EH (cell line): ENCODE measurements at regions not wholly inside any gene's neighbourhood (a gene's known extent, or its start where the extent isn't known, plus 50 kb on each side); places are given as distances from the start of the nearest gene placed in this dataset.

Experiments
- DNase-seq: peaks from one replicate; pipeline ENCODE4 v3.0.0-alpha.2; 2015; ENCODE audit warnings: low read depth

DNA sequence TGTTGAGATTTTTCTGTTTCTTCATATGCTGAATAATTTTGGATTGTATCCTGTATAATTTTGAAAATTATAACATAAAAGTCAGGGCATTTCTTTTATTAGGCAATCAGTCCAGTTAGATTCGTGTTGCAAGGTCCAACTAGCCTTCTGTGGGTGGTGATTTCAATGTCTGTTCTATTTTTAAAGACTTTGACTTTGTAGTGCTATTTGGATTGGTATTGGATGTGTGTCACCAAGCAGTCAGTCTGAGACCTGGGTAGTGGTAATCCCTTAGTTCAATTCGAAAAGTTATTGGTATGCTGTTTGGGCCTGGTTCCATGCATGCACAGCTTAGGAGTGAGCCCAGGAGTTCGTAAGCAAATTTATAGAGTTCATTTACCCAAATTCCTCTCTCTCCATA, 82.2 kb downstream of the EPDR1 start:
- no peak for DNase-seq

DNA sequence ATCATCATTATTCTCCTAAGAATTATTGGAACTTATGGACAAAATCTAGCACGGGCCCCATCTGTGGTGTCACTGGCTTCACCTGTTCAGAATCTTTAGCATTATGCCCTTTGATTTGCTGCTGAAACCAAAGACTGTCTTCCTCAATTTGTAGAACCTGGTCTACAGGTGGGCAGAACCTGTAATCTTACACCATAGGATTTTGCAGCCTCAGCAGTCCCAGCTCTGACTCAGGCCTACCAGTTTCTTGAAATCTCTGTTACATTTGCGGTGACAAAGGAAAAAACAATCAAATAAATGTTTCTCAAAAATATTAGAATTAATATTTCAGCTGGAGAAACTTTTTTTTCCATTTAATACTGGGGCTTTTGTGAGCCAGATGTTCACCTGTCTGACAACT, 86.1 kb downstream of the EPDR1 start:
- DNase-seq, result no peak

DNA sequence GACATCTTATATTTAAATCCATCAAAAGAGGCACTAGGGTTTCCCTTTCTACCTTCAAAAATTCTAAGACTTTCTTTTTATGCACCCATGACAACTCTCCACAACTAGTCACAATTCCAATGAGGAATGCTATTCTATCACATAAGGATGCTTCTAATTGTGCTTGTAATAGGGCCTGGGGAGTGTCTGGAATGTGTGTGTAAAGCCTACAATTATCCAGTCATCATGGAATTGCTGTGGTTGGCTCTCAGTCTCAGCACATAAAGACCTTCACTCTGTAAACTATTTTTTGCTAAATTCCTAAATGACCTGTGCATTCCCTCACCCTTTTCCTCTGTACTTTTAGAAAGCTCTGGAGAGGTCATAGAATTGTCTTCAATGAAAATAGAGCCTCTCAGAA, 86.7 kb downstream of the EPDR1 start:
- no peak for DNase-seq

DNA sequence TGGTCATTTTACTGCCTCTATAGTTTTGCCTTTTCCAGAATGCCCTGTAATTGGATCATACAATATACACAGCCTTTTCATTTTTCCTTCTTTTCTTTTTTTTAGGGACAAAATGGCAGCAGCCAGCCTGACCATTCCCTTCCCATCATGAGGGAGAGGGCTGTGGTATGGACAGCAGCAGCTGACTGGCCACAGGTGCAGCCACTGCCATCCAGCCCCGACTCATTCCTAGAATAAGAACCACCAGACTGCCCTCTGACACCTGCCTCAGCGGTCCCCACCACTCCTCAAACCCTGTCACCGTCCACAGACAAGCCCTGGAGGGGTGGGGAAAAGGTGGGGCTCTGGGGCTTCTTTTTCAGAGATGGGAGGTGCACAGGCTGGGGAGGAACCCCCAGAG, 92.8 kb downstream of the EPDR1 start:
- DNase-seq, result no peak

DNA sequence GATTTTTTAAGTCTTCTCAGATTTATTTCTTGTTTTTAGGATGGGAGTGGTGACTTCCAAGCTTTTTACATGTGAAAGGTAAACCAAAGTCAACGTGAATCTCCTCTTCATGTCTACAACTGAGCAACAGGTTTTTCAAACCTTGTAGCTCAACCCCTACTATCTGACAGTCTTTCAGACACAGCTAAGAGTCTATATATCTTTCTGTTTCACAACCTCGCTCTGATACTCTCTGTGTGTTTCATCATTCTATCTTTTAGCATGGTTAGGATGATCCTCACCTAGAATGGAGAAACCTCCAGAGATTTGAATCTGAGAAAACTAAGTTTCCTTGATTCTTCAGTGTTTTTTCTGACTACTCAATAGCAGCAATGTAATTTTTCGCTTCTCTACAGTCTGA, 96.1 kb downstream of the EPDR1 start:
- no peak for DNase-seq

DNA sequence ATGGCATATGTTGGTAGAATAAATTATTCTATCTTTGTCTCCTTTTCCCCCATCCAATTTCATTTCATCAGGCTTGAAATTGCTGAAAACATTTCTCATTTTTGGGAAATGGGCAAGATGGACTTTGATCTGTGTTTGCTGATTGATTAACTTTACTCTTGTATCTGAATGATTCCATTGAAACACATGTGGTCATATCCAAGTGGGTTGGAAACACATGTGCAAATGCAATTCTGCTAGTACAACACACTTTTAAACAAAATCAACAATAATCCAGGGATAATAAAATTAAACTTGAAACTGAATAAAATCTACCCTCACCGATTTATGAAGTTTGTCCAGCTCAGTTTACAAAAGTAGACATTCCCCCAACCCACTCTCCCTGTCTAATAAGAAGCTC, 96.9 kb downstream of the EPDR1 start:
- DNase-seq, result no peak

DNA sequence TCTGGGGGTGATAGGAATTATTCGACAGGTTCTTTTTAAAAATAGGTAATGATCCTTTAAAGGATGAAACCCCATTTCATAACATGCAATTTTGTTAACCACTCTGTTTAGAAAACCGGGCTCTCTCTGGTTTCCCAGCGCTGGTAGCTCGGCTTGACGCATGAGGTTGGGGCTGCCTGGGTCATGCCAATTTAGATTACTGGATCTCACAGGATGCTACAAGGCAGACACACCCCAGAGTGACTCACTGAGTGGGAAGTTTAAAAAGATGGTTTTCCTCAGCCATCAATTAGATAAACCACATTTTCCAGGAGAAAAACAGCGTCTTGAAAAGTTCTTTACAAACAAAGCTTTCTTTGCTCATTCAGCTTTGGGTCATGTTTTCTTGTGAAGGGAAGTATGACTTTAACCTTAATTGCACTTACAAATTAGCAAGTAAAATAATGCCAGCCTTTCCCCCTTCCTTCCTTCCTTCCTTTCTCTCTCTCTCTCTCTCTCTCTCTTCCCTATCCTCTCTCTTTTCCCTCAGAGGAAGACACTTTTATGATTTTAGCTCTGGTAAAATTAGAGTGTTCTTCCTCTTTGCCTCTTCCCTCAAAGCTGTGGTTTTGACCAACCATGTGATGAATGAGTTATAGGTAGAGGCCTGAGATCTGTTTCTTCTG, 99.8 kb downstream of the EPDR1 start:
- no peak for DNase-seq

DNA sequence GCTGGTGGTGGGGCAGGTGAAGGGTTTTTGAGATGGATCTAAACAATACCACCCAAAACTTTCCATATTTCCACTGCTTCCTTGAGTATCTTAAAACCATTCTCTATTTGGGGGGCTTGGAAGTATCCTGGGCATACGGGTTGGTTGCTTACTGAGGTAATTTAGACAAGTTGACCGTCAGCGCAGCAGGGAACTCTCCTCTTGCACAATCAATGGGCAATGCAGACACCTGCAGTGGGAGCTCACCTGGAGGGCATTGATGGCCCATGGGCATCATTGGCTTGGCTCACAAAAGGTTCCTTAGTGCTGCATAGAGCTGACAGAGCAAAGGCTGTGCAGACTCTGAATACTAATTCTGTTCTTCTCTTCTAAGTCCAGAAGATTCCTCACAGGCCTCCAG, 101.5 kb downstream of the EPDR1 start:
- DNase-seq, result no peak

DNA sequence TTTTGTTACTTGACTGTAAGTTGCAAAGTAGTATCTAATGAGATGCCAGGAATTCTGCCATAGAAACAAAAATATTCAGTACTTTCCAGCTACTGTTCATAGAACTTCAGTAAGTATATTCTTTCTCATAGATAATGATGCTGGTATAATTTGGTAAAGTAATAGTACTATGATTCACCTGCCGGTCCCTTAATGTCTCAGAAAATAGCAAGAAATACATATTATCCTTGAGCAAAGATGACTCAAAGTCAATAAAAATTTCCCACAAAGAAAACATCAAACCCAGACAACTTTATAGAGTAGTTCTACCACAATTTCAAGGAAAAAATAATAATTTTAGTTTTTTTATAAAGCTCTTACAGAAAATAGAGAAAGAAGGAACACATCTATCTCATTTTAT, 105.4 kb downstream of the EPDR1 start:
- DNase-seq, result no peak

DNA sequence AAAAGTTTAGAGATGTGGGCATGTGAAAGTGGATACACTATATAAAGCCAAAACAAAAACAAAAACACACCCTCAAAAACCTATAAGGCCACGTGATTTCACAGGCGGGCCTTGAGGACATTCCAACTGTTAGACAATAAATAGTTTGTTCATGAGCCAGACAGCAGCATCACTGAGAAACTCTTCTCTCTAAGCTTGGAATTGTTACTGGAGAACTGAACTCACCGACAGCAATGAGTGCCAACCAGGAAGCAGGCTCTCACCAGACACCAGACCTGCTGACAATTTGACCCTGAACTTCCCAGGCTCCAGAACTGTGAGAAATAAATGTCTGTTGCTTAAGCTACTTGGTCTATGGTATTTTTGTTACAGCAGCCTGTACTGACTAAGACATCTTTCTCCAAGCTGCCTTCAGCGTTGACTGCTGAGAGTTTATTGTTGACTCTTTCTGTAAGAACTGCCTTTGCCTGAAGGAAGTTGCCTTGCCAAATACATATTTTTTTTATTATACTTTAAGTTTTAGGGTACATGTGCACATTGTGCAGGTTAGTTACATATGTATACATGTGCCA, 107.5 kb downstream of the EPDR1 start:
- DNase-seq, result no peak

DNA sequence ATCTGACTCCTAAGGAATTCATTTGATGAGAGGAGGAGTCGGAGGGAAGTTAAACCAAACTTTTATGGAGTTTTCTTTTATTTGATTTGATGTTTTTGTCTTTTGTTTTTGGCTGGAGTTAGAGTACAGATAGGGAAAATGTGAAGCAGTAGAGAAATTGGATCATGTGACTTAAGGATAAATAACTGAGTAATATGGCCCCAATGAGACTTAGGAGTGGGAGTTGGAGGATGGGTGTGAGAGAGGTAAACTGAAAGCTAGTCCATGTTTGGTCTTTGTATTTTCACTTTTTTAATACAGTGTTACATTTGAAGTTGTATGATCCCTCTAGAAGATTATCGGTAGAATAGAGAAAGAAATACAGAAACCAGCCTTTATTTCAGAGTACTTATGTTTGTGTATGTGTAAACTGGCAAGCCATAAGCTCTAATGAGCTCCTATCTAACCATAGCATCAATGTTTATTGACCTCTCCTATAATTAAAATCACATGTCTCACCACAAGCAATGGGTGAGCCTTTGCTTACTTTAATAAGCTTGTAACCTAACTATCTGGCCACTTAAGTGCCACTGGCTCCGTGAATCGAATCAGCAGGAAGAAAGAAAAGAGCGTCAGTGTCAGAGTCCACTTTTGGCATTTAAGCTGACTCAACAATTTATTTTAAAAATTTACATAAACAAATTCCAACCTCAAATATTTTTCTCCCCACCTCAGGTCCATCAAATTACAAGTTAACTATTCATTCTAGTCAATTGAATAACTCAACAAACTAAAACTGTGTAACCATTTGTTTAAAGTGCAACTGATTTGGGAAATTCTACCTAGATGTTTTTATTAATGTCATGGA, 113.8 kb downstream of the EPDR1 start:
- DNase-seq, result no peak

DNA sequence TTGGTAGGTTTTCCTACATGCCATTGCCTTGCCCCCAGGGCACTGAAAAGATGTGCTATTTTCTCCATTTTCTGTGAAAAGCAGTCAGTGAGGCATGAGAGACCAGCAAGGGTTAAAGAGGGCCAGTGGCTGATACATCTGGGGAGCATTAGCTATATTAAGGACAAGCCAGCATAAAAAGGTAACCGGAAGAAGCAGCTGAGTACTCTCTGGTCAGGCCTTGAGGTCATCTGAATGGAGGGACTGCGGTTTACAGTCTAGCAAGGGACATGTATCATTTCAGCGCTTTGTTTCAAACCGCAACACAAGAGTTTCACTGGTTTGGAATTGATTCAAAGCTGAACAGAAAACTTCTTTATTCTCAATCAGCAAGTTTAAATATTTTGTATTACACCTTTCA, 120.4 kb downstream of the EPDR1 start:
- DNase-seq, result no peak

DNA sequence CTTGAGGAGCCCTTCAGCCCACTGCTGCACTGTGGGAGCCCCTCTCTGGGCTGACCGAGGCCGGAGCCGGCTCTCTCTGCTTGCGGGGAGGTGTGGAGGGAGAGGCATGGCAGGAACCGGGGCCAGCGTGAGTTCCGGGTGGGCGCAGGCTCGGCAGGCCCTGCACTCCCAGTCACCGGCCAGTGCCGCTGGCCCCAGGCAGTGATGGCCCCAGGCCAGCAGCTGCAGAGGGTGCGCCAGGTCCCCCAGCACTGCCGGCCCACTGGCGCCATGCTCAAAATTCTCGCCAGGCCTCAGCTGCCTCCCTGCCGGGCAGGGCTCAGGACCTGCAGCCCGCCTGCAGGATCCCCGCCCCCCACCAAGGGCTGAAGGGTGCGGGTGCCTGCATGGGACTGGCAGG, 128.4 kb upstream of the STARD3NL start:
- DNase-seq, result no peak

DNA sequence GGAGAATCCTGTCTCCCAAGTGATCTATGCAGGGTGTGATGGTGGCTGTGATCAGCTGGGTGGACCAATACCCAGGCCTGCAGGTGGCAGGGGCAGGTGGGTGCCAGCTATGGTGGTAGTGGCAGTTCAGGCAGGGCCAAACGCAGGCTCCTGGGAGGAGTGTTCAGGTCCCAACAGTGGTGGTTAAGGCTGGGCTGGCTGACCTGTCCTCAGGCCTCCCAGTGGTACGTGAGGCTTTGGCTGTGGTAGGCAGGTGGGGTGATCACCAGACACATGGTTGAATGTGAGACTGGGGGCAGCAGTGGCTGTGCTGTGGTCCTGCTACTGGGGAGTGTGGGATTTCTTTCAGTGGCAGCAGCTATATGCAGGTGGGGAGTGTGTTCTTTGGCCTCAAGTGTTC, 126.7 kb upstream of the STARD3NL start:
- DNase-seq, result no peak

DNA sequence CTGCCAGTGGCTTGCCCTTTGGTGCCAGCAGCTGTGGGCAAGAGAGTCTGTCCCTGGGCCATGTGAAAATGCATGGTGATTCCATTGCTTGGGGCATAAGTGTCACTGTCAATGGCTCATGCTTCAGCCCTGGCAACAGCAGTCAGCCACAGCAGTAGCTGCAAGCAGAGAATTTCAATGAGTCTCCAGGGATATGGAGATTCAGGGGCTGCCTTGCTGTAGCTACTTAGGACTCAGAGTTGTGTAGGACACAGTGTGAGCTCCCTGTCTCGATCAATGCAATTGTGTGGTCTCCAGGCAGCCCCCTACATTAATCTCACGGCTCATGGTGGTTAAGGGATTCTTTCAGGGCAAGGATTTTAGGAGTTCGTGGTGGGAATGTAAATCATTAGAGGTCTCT, 126.3 kb upstream of the STARD3NL start:
- no peak for DNase-seq

DNA sequence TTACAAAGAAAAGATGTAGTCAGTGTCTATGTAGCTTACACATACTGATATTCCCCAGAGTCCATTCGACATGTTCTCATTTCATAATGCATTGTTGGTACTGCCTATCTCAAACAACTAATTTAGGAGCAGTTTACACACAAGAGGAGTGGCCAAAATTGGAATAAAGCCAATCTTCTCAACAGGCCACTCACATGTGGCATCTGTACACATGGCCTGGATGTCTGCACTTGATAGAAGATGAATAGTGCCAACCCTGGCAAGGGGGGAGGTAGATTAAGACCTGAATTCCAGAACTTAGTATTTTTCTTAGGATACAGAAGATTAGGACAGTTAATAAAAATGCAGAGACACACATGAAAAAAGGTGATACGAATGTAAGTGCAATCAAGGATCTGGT, 125.3 kb upstream of the STARD3NL start:
- DNase-seq, result no peak

DNA sequence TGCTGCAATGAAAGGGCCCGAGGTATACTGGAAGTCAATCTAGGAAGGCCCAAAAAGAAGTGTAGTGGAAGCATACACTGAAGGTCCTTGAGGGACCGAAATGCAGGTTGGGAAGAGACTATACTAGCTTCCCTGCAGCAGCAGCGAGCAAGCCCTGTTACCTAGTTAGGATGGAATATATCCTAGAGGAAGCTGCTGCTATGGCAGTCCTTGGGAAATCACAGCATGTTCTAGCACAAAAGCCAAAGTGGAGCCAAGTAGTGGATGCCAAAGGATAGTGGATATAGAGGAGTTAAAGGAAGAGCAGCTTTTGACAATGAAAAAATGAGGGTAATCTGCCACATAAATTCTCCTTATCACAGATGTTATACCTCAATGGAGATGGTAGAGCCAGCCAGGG, 123.8 kb upstream of the STARD3NL start:
- no peak for DNase-seq

DNA sequence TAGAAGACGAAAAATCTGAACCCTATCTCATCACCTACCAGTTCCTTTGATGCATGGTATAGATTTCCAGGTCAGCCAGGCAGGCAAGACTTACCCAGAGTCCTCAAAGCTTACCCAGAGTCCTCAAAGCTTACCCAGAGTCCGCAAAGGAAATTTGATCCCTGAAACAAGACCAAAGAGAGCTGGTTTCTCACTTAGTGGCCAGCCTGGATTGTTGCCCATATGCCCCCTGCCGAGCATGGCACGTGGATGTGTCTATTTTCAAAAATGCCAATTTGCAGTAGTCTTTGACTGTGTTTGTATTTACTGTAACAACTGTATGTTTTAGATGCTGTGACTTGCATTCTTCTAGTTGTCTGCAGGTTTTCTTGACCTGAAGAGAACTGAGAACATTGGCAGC, 120.2 kb upstream of the STARD3NL start:
- no peak for DNase-seq

DNA sequence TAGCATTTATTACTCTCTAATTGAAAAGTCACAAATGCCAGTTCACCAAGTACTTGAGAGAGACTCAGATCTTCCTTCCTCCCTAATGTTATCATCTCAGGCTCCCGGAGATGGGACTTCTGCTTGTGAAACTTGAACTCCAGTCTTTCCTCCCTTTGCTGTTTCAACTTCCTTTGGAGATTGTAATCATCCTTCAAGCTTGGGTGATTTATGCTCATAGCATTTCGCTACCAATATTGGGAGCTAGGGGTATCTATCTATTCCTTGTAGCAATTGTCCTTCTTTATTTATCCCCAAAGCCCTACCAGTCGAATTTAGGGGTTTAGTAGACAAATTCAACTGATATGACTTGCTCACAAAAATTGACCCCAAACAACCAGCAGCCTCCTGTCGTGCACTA, 117.9 kb upstream of the STARD3NL start:
- no peak for DNase-seq

DNA sequence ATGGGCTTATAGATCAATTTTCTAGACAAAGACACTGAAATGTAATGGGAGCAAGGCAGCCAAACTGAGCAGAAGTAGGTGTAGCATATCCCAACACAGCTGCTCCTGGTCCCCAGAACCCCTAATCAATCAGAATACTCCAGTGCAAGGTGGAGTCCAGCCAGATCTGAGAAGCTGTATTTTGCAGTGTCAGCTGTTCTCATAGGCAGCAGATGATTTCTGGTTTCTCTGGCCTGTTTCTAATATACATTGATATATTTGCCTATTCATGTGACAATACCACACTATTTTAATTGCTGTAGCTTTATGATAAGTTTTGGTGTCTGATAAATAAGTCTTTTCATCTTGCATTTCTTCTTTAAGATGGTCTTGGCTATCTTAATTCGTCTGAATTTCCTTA, 117.4 kb upstream of the STARD3NL start:
- no peak for DNase-seq

DNA sequence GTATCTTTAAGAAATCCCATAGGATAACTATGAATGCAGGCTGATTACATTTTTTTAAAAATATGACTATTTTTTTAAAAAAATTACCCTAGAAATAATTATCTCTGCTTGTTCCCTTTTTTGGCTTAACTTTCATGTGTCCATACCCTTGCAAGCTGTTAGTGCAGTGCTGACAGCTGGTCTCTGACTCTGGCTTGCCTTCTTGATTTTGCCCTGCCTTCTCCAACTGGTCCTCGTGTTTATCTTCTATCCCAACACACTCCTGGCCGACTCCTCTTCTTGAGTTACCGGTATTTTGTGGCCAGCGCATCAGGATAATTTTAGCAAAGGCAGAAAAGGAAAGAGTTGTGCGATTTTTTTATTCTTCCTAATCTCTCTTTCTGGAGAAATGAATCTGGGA, 111.7 kb upstream of the STARD3NL start:
- DNase-seq, result no peak

DNA sequence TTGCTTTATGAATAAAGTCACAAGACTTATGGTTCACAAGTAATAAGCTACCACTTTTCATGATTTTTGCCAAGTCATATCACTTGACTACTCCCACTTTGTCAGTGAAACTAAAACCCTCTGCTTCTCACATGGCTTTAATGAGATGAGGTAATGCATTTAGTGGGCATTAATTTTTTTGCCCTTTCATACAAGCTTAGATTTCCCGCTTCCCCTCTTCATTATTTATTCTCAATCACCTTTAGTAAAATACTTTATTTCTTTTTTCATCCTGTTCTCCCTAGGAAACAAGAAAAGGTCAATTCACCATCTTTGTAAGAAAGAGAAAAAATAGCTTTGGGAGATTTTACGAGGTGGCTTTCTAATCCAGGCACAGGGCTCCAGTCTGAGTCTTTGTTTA, 109.6 kb upstream of the STARD3NL start:
- no peak for DNase-seq

DNA sequence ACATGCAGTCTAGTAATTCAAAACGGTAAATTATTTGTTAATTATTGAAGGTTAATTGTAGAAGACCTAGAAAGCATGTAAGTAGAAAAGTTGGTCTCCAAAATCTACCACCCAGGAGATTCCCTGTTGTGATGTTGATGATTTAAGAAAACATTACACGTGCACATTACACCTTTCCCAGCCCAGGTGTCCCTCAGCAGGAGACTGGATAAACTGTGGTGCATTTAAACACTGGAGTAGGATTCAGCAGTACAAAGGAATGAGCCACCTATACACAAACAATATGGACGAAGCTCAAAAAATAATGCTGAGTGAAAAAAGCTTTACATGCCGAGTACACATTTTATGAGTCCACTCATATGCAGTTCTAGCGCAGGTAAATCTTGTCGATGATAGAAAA, 109.0 kb upstream of the STARD3NL start:
- DNase-seq, result no peak

DNA sequence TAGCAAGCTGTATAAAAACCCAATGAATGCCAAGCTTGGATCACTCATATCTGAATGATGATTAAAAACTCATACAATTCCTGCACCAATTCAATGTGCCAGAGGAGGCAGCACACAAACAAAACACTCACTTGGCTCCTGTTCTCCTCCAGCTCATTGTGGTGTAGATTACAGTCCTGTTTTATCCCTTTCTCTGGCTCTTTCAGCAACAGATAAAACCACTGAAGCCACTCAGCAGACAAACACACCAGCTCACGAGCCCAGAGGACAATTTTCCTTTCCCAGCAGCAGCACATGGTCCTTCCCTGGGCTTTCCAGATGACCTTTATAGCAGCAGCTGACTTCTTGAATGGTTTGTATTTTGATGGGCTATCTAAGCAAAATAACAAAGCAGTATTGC, 107.3 kb upstream of the STARD3NL start:
- no peak for DNase-seq
